Activated CD4-positive, alpha-beta T cell treated with anti-CD3 and anti-CD28 coated beads for 36 hours (primary cell): ENCODE measurements at regions not wholly inside any gene's neighbourhood (a gene's known extent, or its start where the extent isn't known, plus 50 kb on each side); places are given as distances from the start of the nearest gene placed in this dataset.

Source experiments
- ATAC-seq: fragments of 200-7000 bp; cut with Tn5 transposase; one replicate; pipeline ENCODE4 v1.10.0; 2021; ENCODE audit warnings: mild to moderate bottlenecking, moderate library complexity
- CTCF ChIA-PET: fragments of 350-600 bp; sonication (Branson Sonifier 250); formaldehyde crosslinking; loops from one replicate; lab custom pipeline; 2021; ENCODE audit warnings: antibody characterized with exemption; lab: Charles Lee
- POLR2A ChIA-PET: fragments of 350-600 bp; sonication (Branson Sonifier 250); formaldehyde crosslinking; loops from one replicate; lab custom pipeline; 2021; ENCODE audit warnings: antibody characterized with exemption, inconsistent platforms; lab: Charles Lee
- DNase-seq: peaks from one replicate; pipeline ENCODE4 v3.0.0-alpha.2; 2020
- H3K27ac Mint-ChIP-seq: one replicate; pipeline ENCODE4 v1.8.0; 2021; ENCODE audit warnings: mixed read lengths
- H3K27me3 Mint-ChIP-seq: one replicate; pipeline ENCODE4 v1.8.0; 2021; ENCODE audit warnings: mixed read lengths
- H3K36me3 Mint-ChIP-seq: one replicate; pipeline ENCODE4 v1.8.0; 2021; ENCODE audit warnings: low read depth, mixed read lengths
- H3K4me1 Mint-ChIP-seq: one replicate; pipeline ENCODE4 v1.8.0; 2021; ENCODE audit warnings: mixed read lengths
- H3K4me3 Mint-ChIP-seq: one replicate; pipeline ENCODE4 v1.8.0; 2021; ENCODE audit warnings: mild to moderate bottlenecking, moderate library complexity, mixed read lengths
- H3K9me3 Mint-ChIP-seq: one replicate; pipeline ENCODE4 v1.8.0; 2021; ENCODE audit warnings: low read depth, mixed read lengths
- intact Hi-C, 2 experiments: fragments of 100-400 bp; cut with DNase I in 1 of 2; cut with micrococcal nuclease in 1 of 2; formaldehyde crosslinking; loops; one replicate each; pipeline versions ENCODE4 v1.14.2 to v1.15.1; 2022 to 2024; cut with DNase I, micrococcal nuclease

GRCh38 chr4:58553031-58553430, 1442.8 kb upstream of the IGFBP7 start:
- H3K4me3 Mint-ChIP-seq = no peak overlapping the region
- DNase-seq = no peak
- H3K36me3 Mint-ChIP-seq = no peaks in the 10 kb centered on the region
- ChIA-PET POLR2A (no interaction called here), CTCF (no interaction called here)
- no peaks in the 10 kb centered on the region for H3K4me1 Mint-ChIP-seq
- no peak overlapping the region for H3K27ac Mint-ChIP-seq
- intact Hi-C loops = no loop called here
- no peaks in the 10 kb centered on the region for H3K27me3 Mint-ChIP-seq
- no peak for ATAC-seq
- peaks cover 7% of the 10 kb centered on the region for H3K9me3 Mint-ChIP-seq

GRCh38 chr4:58551676-58552075, 1441.5 kb upstream of the IGFBP7 start:
- intact Hi-C loops = no loop called here
- no peak for ATAC-seq
- Mint-ChIP-seq H3K36me3 (no peaks in the 10 kb centered on the region), H3K4me1 (no peaks in the 10 kb centered on the region), H3K4me3 (no peak overlapping the region), H3K9me3 (peaks cover 5% of the 10 kb centered on the region), H3K27ac (no peak overlapping the region), H3K27me3 (no peaks in the 10 kb centered on the region)
- ChIA-PET POLR2A (no interaction called here), CTCF (no interaction called here)
- no peak for DNase-seq

- ChIA-PET POLR2A (no interaction called here), CTCF (no interaction called here)
- Mint-ChIP-seq H3K4me1 (no peaks in the 10 kb centered on the region), H3K9me3 (peaks cover 5% of the 10 kb centered on the region), H3K27me3 (no peaks in the 10 kb centered on the region), H3K4me3 (no peak overlapping the region), H3K27ac (no peak overlapping the region), H3K36me3 (no peaks in the 10 kb centered on the region)
- intact Hi-C loops = no loop called here
- DNase-seq = no peak
- no peak for ATAC-seq
Observed at GRCh38 chr4:58543465-58543864, 1433.3 kb upstream of the IGFBP7 start.

GRCh38 chr4:58541926-58542325, 1431.7 kb upstream of the IGFBP7 start:
- no peaks in the 10 kb centered on the region for H3K27me3 Mint-ChIP-seq
- no peak for DNase-seq
- H3K4me3 Mint-ChIP-seq = no peak overlapping the region
- CTCF ChIA-PET = no interaction called here
- peaks cover 7% of the 10 kb centered on the region for H3K9me3 Mint-ChIP-seq
- ATAC-seq = no peak
- H3K27ac Mint-ChIP-seq = no peak overlapping the region
- H3K4me1 Mint-ChIP-seq = no peaks in the 10 kb centered on the region
- intact Hi-C loops = no loop called here
- POLR2A ChIA-PET = no interaction called here
- no peaks in the 10 kb centered on the region for H3K36me3 Mint-ChIP-seq

GRCh38 chr4:58522765-58523382, 1412.7 kb upstream of the IGFBP7 start:
- Mint-ChIP-seq H3K4me1 (no peaks in the 10 kb centered on the region), H3K36me3 (no peaks in the 10 kb centered on the region), H3K27me3 (no peaks in the 10 kb centered on the region), H3K4me3 (no peak overlapping the region), H3K9me3 (no peaks in the 10 kb centered on the region), H3K27ac (no peak overlapping the region)
- CTCF ChIA-PET = no interaction called here
- POLR2A ChIA-PET = no interaction called here
- no peak for DNase-seq
- ATAC-seq = no peak
- intact Hi-C loops = no loop called here

GRCh38 chr4:58515226-58515625, 1405.0 kb upstream of the IGFBP7 start:
- Mint-ChIP-seq H3K27me3 (no peaks in the 10 kb centered on the region), H3K4me3 (no peak overlapping the region), H3K9me3 (peaks cover 5% of the 10 kb centered on the region), H3K36me3 (no peaks in the 10 kb centered on the region), H3K27ac (no peak overlapping the region), H3K4me1 (no peaks in the 10 kb centered on the region)
- CTCF ChIA-PET = no interaction called here
- ATAC-seq = no peak
- intact Hi-C loops = no loop called here
- POLR2A ChIA-PET = no interaction called here
- DNase-seq = no peak

- no peak for DNase-seq
- intact Hi-C loops = no loop called here
- Mint-ChIP-seq H3K27me3 (no peaks in the 10 kb centered on the region), H3K9me3 (peaks cover 5% of the 10 kb centered on the region), H3K27ac (no peak overlapping the region), H3K36me3 (no peaks in the 10 kb centered on the region), H3K4me3 (no peak overlapping the region), H3K4me1 (no peaks in the 10 kb centered on the region)
- POLR2A ChIA-PET = no interaction called here
- ATAC-seq = no peak
- CTCF ChIA-PET = no interaction called here
Observed at GRCh38 chr4:58514299-58514698, 1404.1 kb upstream of the IGFBP7 start.

GRCh38 chr4:58510652-58511051, 1400.5 kb upstream of the IGFBP7 start:
- Mint-ChIP-seq H3K27me3 (no peaks in the 10 kb centered on the region), H3K36me3 (no peaks in the 10 kb centered on the region), H3K4me1 (no peaks in the 10 kb centered on the region), H3K9me3 (peaks cover 2% of the 10 kb centered on the region), H3K4me3 (no peak overlapping the region), H3K27ac (no peak overlapping the region)
- no peak for ATAC-seq
- intact Hi-C loops = no loop called here
- ChIA-PET CTCF (no interaction called here), POLR2A (no interaction called here)
- DNase-seq = no peak

- Mint-ChIP-seq H3K36me3 (no peaks in the 10 kb centered on the region), H3K4me3 (no peak overlapping the region), H3K27me3 (no peaks in the 10 kb centered on the region), H3K4me1 (no peaks in the 10 kb centered on the region), H3K27ac (no peak overlapping the region), H3K9me3 (peaks cover 4% of the 10 kb centered on the region)
- intact Hi-C loops = no loop called here
- no peak for DNase-seq
- CTCF ChIA-PET = no interaction called here
- no peak for ATAC-seq
- POLR2A ChIA-PET = no interaction called here
Observed at GRCh38 chr4:58507079-58507478, 1396.9 kb upstream of the IGFBP7 start.

GRCh38 chr4:58502839-58503238, 1392.7 kb upstream of the IGFBP7 start:
- Mint-ChIP-seq H3K36me3 (no peaks in the 10 kb centered on the region), H3K27me3 (no peaks in the 10 kb centered on the region), H3K4me3 (no peak overlapping the region), H3K9me3 (peaks cover 6% of the 10 kb centered on the region), H3K4me1 (no peaks in the 10 kb centered on the region), H3K27ac (no peak overlapping the region)
- intact Hi-C loops = no loop called here
- ChIA-PET POLR2A (no interaction called here), CTCF (no interaction called here)
- ATAC-seq (no peak), DNase-seq (no peak)

GRCh38 chr4:58499182-58499581, 1389.0 kb upstream of the IGFBP7 start:
- H3K27ac Mint-ChIP-seq = no peak overlapping the region
- H3K4me3 Mint-ChIP-seq = no peak overlapping the region
- no peaks in the 10 kb centered on the region for H3K27me3 Mint-ChIP-seq
- ATAC-seq = no peak
- H3K36me3 Mint-ChIP-seq = no peaks in the 10 kb centered on the region
- DNase-seq = no peak
- POLR2A ChIA-PET = no interaction called here
- intact Hi-C loops = no loop called here
- peaks cover 4% of the 10 kb centered on the region for H3K9me3 Mint-ChIP-seq
- CTCF ChIA-PET = no interaction called here
- no peaks in the 10 kb centered on the region for H3K4me1 Mint-ChIP-seq

- Mint-ChIP-seq H3K27ac (no peak overlapping the region), H3K9me3 (peaks cover 10% of the 10 kb centered on the region), H3K4me3 (no peak overlapping the region), H3K27me3 (no peaks in the 10 kb centered on the region), H3K4me1 (no peaks in the 10 kb centered on the region), H3K36me3 (no peaks in the 10 kb centered on the region)
- ATAC-seq (no peak), DNase-seq (no peak)
- POLR2A ChIA-PET = no interaction called here
- intact Hi-C loops = no loop called here
- CTCF ChIA-PET = no interaction called here
Observed at GRCh38 chr4:58491620-58492019, 1381.4 kb upstream of the IGFBP7 start.

GRCh38 chr4:58477950-58478349, 1367.8 kb upstream of the IGFBP7 start:
- no peak overlapping the region for H3K4me3 Mint-ChIP-seq
- POLR2A ChIA-PET = no interaction called here

More at GRCh38 chr4:58477950-58478349, 1367.8 kb upstream of the IGFBP7 start:
- intact Hi-C loops = no loop called here
- peaks cover 2% of the 10 kb centered on the region for H3K9me3 Mint-ChIP-seq
- no peaks in the 10 kb centered on the region for H3K27me3 Mint-ChIP-seq
- no peaks in the 10 kb centered on the region for H3K36me3 Mint-ChIP-seq
- no peak for DNase-seq
- CTCF ChIA-PET = no interaction called here
- ATAC-seq = no peak
- H3K4me1 Mint-ChIP-seq = no peaks in the 10 kb centered on the region
- no peak overlapping the region for H3K27ac Mint-ChIP-seq
